ENCODE measurements at regions not wholly inside any gene's neighbourhood (a gene's known extent, or its start where the extent isn't known, plus 50 kb on each side); places are given as distances from the start of the nearest gene placed in this dataset.

DNA sequence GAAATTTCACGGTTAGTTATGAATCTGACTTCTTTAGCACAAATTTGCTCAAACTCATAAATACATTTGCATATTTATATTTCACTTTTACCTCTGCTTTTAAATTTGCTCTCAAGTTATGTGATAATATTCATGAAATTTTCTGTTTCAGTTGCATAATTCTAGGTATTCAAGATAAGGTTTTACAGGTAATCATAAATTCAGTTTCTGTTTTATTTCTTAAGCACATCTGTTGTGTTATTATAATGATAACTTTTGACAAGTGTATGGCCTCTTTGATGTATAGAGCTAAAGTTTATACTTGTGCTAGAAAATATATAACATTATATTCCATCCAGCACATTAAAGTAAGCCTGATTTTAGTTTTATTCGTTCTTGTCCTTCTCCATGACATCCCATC is 308.1 kb downstream of the SLC7A11 start:
- H4K20me1 ChIP-seq (ENCODE audit: insufficient read depth, low read length) = no peaks in the 10 kb centered on the region
- H4K5ac ChIP-seq (ENCODE audit: low read depth, low read length) = no peak overlapping the region
- TF ChIP-seq CEBPB (IDR thresholded peaks at IDR 0.05; ENCODE audit: low read depth, low read length) (no peak), CTCF (conservative IDR thresholded peaks at IDR 0.05; ENCODE audit: low read depth, low read length) (no peak), CHD1 (IDR thresholded peaks at IDR 0.05; ENCODE audit: low read depth, low read length) (no peak), RAD21 (IDR thresholded peaks at IDR 0.05; ENCODE audit: low read length) (no peak), BHLHE40 (IDR thresholded peaks at IDR 0.05; ENCODE audit: low read depth, low read length) (no peak), ELK1 (IDR thresholded peaks at IDR 0.05; ENCODE audit: borderline replicate concordance, low read depth, low read length) (no peak), MXI1 (IDR thresholded peaks at IDR 0.05; ENCODE audit: borderline replicate concordance, low read depth, low read length) (no peak), POLR2A (IDR thresholded peaks at IDR 0.05; ENCODE audit: low read depth, low read length) (no peak)
- no peaks in the 10 kb centered on the region for H3K4me1 ChIP-seq (ENCODE audit: control insufficient read depth, insufficient read depth, low read length)
- H3K9me1 ChIP-seq (ENCODE audit: insufficient read depth, low read length) = no peaks in the 10 kb centered on the region
- H2BK15ac ChIP-seq (ENCODE audit: low read depth, low read length) = no peak overlapping the region
- no peak overlapping the region for H2BK5ac ChIP-seq (ENCODE audit: low read depth, low read length, poor library complexity, severe bottlenecking)
- no peak overlapping the region for H2BK20ac ChIP-seq (ENCODE audit: low read depth, low read length)
- in situ Hi-C loops (cut with MboI; ENCODE audit: low sequenced_read_pairs) (no loop called here), intact Hi-C loops (cut with micrococcal nuclease) (no loop called here), dilution Hi-C loops (cut with HindIII; ENCODE audit: low sequenced_read_pairs, unreplicated experiment) (no loop called here)
- H3K4ac ChIP-seq (ENCODE audit: low read depth, low read length) = no peak overlapping the region
- no peak overlapping the region for H3K18ac ChIP-seq (ENCODE audit: low read depth, low read length)
- ChIA-PET CTCF (no interaction called here), POLR2A (ENCODE audit: unreplicated experiment) (no interaction called here)
- H2AFZ ChIP-seq (replicated peaks; ENCODE audit: low read length, poor library complexity) = no peak overlapping the region
- no peak overlapping the region for H3K56ac ChIP-seq (ENCODE audit: extremely low read depth, insufficient read depth, low read length)
- no peak overlapping the region for H3K23ac ChIP-seq (ENCODE audit: low read depth, low read length)
- no peak overlapping the region for H3K14ac ChIP-seq (replicated peaks; ENCODE audit: low read depth, low read length)
- no peaks in the 10 kb centered on the region for H3K36me3 ChIP-seq (ENCODE audit: control insufficient read depth, insufficient read depth, low read length)
- no peak overlapping the region for H4K91ac ChIP-seq (ENCODE audit: insufficient read depth, low read depth, low read length)
- H4K8ac ChIP-seq (ENCODE audit: low read depth in 2 of 2, low read length in 2 of 2) = no peak overlapping the region
- no peak overlapping the region for H2AK5ac ChIP-seq (ENCODE audit: low read depth, low read length)
- WGBS, 2 experiments (ENCODE audit: extremely low coverage in 2 of 2, insufficient read length in 1 of 2) = no CpG with 5 or more reads among the region's 2 CpGs
- ATAC-seq (ENCODE audit: low read depth) (no peak), DNase-seq (no peak)
- no peak overlapping the region for H3K9ac ChIP-seq (ENCODE audit: low read depth, low read length)
- no peak overlapping the region for H2BK120ac ChIP-seq (ENCODE audit: low read depth, low read length)
- H3K4me3 ChIP-seq (ENCODE audit: insufficient read depth, low read depth, low read length) = no peak overlapping the region
- H3K27me3 ChIP-seq (ENCODE audit: control insufficient read depth, insufficient read depth, low read length) = no peaks in the 10 kb centered on the region
- no peaks in the 10 kb centered on the region for H3K9me3 ChIP-seq (ENCODE audit: control insufficient read depth, insufficient read depth, low read length)
- no peak overlapping the region for H3K27ac ChIP-seq (ENCODE audit: insufficient read depth, low read length)
- no peaks in the 10 kb centered on the region for H3K79me1 ChIP-seq (ENCODE audit: low read depth in 1 of 2, low read length in 2 of 2)
- no TSS peak for BruUV-seq (replicated peaks)
- H3K4me2 ChIP-seq (ENCODE audit: low read depth, low read length) = no peak overlapping the region
- no peak overlapping the region for H2AK9ac ChIP-seq (replicated peaks; ENCODE audit: low read depth, low read length, poor library complexity)

All from IMR-90 (cell line).